ENCODE measurements at regions not wholly inside any gene's neighbourhood (a gene's known extent, or its start where the extent isn't known, plus 50 kb on each side); places are given as distances from the start of the nearest gene placed in this dataset.

- TF ChIP-seq SMARCC2 (IDR thresholded peaks at IDR 0.05) (no peak), ZNF614 (CRISPR knock-in tag; IDR thresholded peaks at IDR 0.05; ENCODE audit: borderline replicate concordance) (no peak), RAD21 (CRISPR knock-in tag; IDR thresholded peaks at IDR 0.05) (no peak), ZNF24 (IDR thresholded peaks at IDR 0.05) (no peak), HNRNPL (IDR thresholded peaks at IDR 0.05; ENCODE audit: low read depth, low read length) (no peak), ZNF335 (CRISPR knock-in tag; IDR thresholded peaks at IDR 0.05) (no peak), NCOR1 (IDR thresholded peaks at IDR 0.05; ENCODE audit: borderline replicate concordance, low read length) (no peak), FOXJ3 (CRISPR knock-in tag; IDR thresholded peaks at IDR 0.05; ENCODE audit: borderline replicate concordance) (no peak)
- TF ChIP-seq, protein P1, sequence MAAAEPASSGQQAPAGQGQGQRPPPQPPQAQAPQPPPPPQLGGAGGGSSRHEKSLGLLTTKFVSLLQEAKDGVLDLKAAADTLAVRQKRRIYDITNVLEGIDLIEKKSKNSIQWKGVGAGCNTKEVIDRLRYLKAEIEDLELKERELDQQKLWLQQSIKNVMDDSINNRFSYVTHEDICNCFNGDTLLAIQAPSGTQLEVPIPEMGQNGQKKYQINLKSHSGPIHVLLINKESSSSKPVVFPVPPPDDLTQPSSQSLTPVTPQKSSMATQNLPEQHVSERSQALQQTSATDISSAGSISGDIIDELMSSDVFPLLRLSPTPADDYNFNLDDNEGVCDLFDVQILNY (CRISPR knock-in tag; conservative IDR thresholded peaks at IDR 0.05), result no peak
These were observed 67.1 kb downstream of the PMAIP1 start for GRCh38 chr18:59966913-59967312.
